Retina (tissue), 1 donor: ENCODE measurements at regions not wholly inside any gene's neighbourhood (a gene's known extent, or its start where the extent isn't known, plus 50 kb on each side); places are given as distances from the start of the nearest gene placed in this dataset.
A peak's percentile ranks its signal among the peaks of the same experiment; 100 is the strongest.
"Not testable (repeated sequence)": the region's sequence is repeated elsewhere in the genome, so short reads cannot be mapped to it uniquely, and the experiment has no call there.

Source experiments
- DNase-seq: peaks from one replicate; pipeline ENCODE4 v3.0.0-alpha.2; 2016

DNA sequence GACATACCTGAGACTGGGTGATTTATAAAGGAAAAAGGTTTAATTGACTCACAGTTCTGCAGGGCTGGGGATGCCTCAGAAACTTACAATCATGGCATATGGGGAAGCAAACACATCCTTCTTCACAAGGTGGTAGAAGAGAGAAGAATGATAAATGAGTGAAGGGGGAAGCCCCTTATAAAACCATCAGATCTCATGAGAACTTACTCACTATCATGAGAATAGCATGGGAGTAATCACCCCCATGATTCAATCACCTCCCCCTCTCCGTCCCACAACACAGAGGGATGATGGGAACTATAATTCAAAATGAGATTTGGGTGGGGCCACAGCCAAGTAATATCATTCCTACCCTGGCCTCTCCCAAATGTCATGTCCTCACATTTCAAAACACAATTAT is 1206.0 kb upstream of the CELF4 start:
- DNase-seq = not testable (repeated sequence)

DNA sequence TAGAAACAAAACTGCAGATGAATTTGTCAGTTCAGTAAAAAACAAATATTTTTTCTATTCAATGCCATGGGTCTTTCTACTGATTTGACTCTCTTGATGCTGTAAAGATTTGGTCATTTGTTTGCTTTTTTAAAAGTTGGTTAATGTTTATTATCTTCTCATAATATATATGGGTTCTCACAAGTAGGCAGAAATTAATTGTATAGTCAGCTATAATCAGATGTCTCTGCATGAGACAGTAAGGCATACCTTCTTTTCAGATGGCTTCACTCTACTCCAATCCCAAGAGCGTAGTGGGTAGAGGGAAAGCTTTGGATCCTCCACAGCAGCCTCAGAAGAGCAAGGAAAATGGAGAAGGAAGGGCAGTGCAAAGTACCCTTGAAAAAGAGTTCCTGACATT is 1202.9 kb upstream of the CELF4 start:
- DNase-seq = no peak

DNA sequence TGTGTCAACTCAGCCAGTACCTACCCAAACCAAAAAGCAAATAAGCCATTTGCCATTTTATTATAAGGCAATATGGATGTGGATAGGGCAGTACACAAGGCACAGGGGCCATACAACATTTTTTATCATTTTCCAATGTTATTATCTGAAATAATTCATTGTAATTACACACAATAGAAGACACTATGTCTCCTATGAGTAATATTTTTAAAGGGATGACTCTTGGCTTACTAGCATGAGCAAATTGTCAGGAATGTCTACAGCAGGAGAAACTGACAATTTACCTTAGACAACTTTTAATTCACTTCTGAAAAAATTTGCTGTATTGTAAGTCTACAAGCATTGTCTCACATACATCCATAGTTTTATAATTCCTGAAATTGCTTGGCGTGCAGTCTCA is 1193.9 kb upstream of the CELF4 start:
- DNase-seq = no peak

DNA sequence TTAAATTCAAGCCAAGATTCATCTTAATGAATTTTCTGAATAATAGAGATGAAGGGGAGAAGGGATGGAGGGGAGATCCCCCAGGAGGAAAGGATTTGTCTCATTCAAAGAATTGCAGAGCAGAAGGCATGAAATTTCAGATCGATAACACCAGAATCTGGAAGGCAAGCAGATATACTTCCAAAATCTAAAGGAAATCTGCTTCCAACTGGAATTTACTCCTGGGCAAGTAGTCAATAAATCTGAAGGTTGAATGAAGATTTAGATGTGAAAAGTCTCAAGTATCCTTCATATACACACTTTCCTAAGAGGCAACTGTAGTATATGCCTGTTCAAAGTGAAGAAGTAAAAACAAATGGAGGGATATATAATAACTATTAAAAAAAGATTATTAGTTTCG is 1190.8 kb upstream of the CELF4 start:
- DNase-seq = no peak

DNA sequence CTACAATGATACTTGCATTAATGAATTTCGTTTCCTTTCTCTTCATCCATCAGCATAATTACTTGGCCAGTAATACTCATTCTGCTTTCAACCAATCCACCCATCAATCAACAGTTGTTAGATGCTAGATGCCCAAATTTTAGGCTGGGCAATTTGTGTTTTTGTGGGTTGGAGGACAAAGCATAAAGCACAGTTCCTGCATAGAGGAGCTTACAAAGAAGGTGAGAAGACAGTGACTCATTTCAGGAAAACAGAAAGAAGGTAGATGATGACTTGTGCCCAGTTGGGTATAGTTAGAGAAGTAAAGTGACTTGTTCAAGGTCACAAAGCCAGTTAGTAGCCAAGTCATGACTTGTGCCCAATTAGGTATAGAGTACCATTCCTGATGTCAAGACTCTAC is 1186.8 kb upstream of the CELF4 start:
- no peak for DNase-seq

DNA sequence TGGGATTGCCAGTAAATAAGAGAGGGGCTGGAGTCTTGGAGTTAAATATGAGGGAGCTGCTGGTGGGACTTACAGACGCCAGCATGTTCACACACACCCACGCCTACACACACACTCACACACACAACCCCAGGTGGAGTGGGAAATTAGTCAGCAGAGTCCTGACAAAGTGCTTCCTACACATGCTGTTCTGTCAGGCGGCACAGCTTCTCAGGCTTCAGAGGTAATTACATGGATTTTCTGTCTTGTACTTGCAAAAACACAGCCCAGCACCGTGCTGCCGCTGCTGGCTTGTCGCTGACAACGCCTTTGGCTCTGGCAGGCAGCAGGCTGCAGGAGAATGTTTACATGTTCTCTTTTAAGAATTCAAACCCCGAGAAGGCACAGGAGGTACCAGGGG is 1186.3 kb upstream of the CELF4 start:
- DNase-seq = peak; percentile 60

DNA sequence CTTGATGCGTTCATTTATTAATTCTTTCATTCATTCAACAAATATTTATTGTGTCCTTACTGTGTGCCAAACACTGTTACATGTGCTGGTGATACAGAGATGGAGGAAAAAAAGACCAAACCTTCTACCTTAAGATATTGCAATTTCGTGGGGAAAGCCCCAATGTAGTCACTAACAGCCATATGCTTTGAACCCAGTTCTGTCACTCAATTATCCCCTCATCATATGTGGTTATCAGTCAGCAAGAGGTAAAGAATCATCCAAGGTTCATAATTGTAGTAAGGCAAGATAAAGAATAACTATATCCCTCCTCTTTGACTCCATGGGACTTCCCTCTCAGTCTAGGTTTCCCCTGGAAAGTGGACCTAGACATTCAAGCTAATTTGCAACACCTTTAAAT is 1185.6 kb upstream of the CELF4 start:
- no peak for DNase-seq

DNA sequence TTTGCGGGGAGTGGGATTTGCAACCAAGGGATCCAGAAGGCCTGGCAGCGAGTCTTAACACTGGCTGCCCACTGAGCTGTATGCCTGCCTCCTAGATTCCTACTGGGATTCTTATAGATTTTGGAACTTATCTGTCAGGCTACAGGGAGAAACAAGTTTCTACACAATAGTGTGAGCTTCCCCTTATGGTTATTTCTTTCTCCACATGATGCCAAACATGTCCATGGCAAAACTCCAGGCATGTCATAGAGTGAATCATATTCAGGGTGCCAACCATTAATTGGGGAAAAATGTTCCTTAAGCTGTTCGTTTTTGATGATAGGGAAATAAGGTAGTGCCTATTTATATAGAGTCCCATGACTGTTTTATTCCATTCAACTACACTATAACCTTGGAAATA is 1185.2 kb upstream of the CELF4 start:
- no peak for DNase-seq

DNA sequence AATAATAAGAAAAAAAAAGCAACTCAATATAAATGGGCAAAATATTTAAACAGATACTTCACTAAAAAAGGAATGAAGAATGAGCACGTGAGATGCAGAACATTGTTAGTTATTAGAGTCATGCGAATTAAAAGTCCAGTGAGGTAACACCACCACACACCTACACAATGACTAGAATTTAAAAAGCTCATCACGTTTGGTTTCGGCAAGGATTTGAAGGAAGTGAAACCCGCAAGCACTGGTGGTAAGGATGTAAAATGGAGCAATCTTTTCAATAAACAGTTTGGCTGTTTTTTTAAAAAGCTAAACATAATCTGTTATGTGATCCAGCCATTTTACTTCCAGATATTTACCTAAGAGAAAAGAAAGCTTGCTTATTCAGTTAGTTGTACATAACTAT is 1181.6 kb upstream of the CELF4 start:
- DNase-seq = no peak

DNA sequence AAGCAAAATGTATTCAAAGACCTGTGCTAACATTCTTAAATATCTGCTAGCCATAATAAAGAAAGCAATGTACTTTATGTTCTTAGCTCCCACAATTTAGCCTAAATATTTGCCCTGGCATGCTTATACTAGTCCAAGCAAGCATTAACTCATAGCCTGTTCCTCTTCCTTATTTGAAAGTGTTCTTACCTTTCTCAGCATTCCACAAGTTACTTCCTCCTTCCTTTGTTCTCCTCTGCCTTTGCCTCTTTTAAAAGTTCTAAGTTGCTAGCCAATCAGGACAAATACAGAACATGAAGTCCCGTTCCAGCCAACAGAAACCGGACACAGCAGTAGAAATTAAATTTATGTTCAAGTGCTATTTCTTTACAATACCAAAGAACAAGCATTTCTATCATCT is 1154.6 kb upstream of the CELF4 start:
- DNase-seq = not testable (repeated sequence)

DNA sequence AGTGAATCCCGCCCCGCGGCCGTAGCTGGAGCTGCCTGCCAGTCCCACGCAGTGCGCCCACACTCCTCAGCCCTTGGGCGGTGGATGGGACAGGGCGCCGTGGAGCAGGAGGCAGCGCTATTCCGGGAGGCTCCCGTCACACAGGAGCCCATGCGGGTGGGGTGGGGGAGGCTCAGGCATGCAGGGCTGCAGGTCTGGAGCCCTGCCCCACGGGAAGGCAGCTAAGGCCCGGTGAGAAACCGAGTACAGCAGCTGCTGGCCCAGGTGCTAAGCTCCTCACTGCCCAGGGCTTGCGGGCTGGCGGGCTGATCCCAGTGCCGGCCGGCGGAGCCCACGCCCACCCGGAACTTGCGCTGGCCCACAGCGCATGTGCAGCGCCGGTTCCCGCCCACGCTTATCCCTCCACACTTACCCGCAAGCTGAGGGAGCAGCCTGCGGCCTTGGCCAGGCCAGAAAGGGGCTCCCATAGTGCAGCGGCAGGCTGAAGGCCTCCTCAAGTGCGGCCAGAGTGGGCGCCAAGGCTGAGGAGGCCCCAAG is 1152.8 kb upstream of the CELF4 start:
- peak; percentile 50 for DNase-seq

DNA sequence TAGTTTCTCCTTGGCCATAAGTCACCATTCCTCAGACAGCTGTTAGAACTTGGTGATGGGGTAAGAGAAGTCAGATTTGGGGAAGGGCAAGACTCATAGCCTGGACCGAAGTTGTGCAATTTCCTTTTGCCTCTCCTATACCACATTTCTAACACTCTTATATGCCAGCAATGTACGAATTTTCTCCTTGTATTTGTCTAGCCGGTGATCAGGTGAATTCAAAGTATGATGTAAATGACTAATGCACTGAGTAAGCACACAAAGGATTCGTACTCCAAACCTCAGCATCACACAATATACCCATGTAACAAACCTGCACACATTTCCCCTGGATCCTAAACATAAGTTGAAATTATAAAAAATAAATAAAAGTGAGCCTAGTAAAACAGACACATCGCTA is 1143.5 kb upstream of the CELF4 start:
- no peak for DNase-seq

DNA sequence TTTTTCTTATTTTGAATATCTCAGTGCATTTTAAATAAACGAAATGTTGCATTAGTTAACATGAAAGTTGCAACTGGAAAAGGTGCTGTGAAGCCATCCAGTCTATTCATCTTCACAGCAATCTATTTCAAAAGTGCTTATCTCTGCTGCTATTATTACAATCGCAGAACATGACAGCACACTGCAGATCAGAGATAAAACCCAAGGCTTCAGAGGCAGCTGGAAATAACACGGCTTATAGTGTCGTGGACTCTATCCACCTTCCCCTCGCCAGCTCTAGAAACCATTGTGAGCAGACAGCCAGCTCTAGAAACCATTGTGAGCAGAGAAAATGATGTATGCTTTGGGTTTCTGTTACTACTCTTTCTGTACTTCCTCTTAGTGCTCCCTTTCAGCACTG is 1140.8 kb upstream of the CELF4 start:
- no peak for DNase-seq

DNA sequence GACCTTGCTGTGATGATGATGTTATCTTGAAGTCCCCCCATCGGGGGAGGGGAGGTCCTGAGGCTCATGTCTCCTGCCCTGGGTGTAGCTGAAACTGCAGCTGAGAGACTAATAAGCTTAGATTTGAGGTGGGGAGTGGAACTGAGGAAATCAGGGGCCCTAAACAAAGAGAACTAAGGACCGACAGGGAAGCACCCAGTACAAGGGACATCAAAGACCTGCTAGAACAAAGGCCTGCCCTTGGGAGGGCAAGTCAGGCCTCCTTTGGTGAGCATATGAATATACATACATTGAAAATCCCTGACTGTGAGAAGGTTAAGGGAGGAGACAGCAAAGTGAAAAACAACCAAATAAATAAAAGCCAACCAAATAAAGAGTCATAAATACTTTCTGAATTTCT is 1132.5 kb upstream of the CELF4 start:
- peak; percentile 26 for DNase-seq

DNA sequence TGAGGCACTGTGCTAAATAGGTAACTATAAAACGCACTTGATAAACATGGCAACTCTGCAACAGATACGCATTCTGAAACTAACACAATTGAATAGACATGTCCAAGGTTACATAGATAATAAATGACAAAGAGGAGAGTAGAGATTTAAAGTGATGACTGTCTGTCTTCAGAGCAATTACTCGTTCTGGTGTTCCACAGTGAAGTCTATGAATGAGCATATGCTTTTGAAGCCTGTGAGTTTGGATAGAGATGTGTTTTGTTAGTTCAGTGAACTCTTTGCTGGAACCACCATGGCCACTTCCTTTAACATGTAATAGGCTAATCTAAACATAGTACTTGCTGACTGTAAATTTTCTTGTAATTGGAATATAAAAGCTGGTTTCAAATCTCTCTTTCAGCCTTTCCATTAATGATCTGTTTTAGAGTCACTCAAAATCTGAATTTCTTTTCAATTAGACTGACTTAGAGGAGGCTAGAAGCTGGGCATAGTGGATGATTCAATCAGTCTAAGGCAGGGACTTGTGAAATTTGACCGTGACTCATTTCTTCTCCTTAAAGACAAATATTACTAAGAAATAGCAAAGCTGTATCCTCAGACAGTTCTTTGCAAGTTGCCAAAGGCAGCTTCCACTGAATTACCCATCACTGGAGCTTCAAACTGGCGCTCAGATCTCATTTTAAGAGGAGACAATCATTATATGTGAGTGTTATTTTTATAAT is 1130.1 kb upstream of the CELF4 start:
- no peak for DNase-seq

DNA sequence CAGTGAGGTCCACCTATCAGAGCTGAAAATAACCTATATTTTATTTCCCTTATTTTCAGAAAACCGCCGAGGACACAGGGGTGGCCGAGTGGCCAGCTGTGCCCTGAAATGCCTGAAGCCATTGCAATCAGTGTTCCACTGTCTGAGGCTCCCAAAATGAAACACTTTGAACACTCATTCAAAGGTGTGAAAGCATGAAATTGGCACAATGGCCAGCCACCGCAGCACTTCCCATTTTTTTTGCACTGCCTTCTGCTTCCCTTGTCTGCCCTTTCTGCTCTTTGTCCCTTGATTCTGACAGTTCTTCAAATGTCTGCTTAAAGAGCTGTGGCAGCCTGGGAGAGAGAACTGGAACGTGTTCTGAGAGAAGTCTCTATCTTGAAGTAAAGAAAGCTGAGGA is 1127.5 kb upstream of the CELF4 start:
- DNase-seq = peak; percentile 13

DNA sequence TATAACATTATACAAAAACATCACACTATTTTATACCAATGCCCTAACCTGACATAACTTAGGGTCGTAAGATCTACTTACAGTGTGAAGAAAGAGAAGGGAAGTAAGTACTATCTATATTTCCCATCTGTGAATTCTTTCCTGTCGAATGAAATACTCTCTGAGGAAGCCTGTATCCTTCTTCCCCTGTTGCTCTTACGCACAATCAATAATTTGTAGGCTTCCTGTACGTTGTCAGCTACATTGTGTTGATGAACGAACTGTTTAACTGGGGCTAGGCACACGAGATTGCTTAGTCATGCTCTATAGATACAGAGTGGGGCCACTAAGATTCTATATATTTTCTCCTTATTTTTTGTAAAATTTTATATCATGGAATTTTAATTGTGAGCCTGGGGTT is 1125.0 kb upstream of the CELF4 start:
- no peak for DNase-seq

DNA sequence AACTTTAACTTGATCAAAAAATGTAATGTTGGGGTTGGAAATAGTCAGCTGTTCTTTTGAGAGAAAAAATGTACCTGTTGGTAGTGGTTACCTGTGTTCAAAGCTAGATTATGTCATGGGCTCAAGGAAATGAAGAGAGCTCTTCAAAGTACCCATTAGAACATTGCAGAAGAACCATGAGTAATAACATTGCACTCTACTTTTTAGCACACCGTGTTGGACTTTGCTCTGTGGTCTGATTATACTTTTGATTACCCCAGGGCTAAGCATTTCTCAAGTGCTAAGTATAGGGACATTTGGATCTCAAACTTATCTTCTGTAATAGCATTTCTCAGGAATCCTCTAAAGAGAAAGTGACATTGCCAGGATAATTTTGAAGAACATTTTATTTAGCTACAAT is 1122.8 kb upstream of the CELF4 start:
- DNase-seq = no peak

DNA sequence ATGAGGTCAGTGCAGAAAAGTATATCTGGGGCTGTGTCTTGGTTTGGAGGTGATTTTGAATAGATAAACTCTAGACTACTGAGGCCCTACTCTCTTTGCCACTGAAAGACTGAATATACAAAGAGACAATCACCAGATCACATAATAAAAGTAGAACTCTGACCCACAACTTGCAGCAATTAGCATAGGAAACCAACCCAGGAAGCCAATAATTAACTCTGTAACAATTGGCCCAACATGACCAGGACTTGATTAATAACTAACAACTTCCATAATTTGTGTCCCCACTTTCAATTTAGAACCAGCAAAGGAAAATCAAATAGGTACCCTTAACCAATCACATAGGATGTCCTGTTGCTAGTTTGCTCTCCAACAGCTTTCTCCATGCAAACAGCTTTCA is 1104.9 kb upstream of the CELF4 start:
- no peak for DNase-seq

DNA sequence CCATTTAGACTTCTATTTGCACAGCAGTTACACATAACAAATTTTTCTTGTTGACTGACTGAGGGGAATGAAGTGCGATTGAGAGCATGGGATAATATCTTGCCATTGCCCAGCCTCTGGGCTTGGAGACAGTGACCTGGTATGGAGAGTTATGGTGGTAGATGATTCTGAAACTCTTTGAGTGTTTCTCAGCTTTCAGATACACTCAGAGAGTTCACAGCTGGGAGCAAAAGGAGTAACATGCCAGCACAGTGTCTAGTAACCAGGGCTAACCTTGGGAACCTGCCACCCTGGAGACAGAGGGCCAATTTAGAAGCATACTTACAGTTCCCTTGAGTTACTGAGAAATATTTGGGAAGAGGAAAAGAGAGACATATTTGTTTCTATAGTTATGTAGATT is 1099.3 kb upstream of the CELF4 start:
- no peak for DNase-seq

DNA sequence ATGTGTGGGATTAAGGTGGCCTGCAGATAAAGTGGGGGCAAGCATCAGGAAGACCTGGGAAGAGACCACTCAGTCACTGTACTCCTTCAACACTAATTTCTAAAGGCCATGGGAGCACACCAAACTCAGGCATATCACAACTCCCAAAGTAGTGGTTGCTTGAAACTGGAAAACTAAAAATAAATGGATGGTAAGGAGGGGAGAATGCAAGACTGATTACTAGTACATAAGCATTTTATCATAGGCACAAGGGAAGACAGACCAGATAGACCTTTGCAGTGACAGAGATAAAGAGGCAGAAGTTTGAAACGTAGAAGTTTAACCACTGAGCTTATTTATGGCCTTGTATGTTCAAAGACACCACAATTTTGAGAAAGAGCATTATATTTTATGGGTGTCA is 1098.1 kb upstream of the CELF4 start:
- no peak for DNase-seq

DNA sequence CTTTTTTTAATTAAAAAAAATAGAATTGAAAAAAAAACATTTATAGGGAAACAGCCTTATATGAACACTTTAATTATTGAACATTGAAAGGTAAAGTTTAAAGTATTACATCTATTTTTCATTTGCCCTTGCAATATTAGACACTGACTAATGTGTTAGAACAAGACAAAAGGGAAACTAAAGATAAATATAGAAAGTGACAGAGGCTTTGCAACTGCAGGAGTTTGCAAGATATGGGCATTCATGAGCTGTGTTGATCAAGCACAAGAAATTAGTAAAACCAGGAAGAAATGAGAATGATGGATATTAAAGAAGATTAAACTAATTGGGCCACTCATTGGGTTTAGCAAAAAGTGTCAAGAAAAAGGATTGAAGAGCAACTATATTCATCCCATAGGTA is 1097.7 kb upstream of the CELF4 start:
- DNase-seq = no peak

DNA sequence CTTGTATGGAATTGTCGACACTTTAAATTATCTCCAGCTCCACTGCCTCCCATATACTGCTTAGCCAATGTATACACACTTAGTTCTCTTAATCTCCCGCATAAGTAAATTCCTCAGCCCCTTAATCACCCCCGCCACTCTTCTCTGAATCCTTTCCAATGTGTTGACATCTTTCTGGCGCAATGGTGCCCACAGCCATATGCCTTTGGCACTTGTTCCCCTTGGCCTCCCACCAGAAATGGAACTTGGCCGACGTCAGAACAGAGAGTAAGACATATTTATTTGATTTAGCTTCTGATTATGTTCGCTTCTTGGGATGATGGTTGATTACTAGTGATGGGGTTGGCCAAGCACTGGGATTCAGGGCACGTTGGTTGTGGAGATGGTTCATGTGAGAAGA is 1089.3 kb upstream of the CELF4 start:
- no peak for DNase-seq

DNA sequence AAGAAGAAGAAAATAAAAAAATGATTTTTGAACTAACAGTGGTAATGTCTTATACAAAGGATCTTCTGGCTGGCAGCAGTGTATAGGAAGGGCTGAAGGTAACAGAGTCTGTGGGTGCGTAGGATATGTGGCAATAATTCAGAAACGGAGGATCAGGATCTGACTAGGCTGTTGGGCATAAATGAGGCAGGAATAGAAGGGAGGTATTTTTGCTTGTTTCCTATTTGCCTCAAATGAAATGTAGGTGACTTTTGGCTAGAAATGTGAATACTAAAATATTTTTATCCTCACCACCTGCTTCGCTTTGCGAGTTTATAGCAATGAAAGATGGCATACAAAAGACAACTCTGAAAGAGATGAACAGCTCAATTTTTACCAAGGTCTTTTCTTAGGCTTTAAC is 1086.1 kb upstream of the CELF4 start:
- no peak for DNase-seq

DNA sequence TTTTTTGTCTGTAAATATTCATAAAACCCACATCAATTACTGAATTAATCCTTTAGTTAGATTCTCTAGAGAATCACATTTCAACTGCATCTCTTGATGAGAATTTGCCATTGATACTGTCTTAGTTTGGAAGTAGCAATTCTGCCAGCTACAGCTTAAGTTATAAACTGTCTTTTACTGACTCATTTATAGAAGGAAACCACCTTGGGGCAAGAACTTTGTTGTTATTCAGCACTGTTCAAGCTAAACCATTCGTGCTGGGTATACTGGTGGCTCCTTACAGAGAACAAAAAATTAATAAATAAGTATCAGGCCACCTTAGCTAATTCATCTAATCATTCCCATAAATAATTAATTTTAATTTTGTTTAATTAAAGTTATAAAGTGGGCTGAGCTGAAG is 1082.6 kb upstream of the CELF4 start:
- no peak for DNase-seq
